Trophoblast cell (in vitro differentiated cells and primary cell): ENCODE measurements at regions not wholly inside any gene's neighbourhood (a gene's known extent, or its start where the extent isn't known, plus 50 kb on each side); places are given as distances from the start of the nearest gene placed in this dataset.

ENCODE experiments used
- DNase-seq, 2 donors: peaks; one replicate each; pipeline ENCODE4 v3.0.0-alpha.2; 2016
- H2AFZ ChIP-seq: 2 replicates; pipeline ENCODE4 v1.6.1; 2013; ENCODE audit warnings: low read length, moderate library complexity, mild to moderate bottlenecking; ENCODE audit not compliant: insufficient read depth, poor library complexity
- H2AK5ac ChIP-seq: 2 replicates; pipeline ENCODE4 v1.6.1; 2013; ENCODE audit warnings: mild to moderate bottlenecking, low read length
- H2BK120ac ChIP-seq: 2 replicates; pipeline ENCODE4 v1.6.1; 2013; ENCODE audit warnings: low read length, mild to moderate bottlenecking, moderate library complexity; ENCODE audit not compliant: insufficient read depth, poor library complexity
- H2BK12ac ChIP-seq: 2 replicates; pipeline ENCODE4 v1.6.1; 2013; ENCODE audit warnings: mild to moderate bottlenecking, low read length, moderate library complexity
- H2BK5ac ChIP-seq: 2 replicates; pipeline ENCODE4 v1.6.1; 2013; ENCODE audit warnings: low read length, low read depth, moderate library complexity, mild to moderate bottlenecking; ENCODE audit not compliant: poor library complexity
- H3K14ac ChIP-seq: 2 replicates; pipeline ENCODE4 v1.6.1; 2013; ENCODE audit warnings: mild to moderate bottlenecking, low read length
- H3K18ac ChIP-seq: 2 replicates; pipeline ENCODE4 v1.6.1; 2013; ENCODE audit warnings: mild to moderate bottlenecking, low read length
- H3K23ac ChIP-seq: 2 replicates; pipeline ENCODE4 v1.6.1; 2013; ENCODE audit warnings: low read length
- H3K27ac ChIP-seq: 2 replicates; pipeline ENCODE4 v1.5.1; 2013; ENCODE audit warnings: low read depth, mild to moderate bottlenecking, inconsistent platforms, low read length, moderate library complexity
- H3K27me3 ChIP-seq: 2 replicates; pipeline ENCODE4 v1.6.1; 2013; ENCODE audit warnings: inconsistent platforms, mild to moderate bottlenecking, low read length, moderate library complexity; ENCODE audit not compliant: insufficient read depth
- H3K36me3 ChIP-seq, 2 experiments: 1 replicate in 1 of 2; 2 replicates in 1 of 2; pipeline ENCODE4 v1.6.1; 2013; ENCODE audit warnings: low read length in 2 of 2, mild to moderate bottlenecking in 2 of 2, moderate library complexity in 1 of 2; ENCODE audit not compliant: insufficient read depth in 2 of 2, control insufficient read depth in 1 of 2
- H3K4ac ChIP-seq: 2 replicates; pipeline ENCODE4 v1.6.1; 2013; ENCODE audit warnings: low read depth, mild to moderate bottlenecking, low read length, moderate library complexity
- H3K4me1 ChIP-seq, 2 experiments: 1 replicate in 1 of 2; 2 replicates in 1 of 2; pipeline ENCODE4 v1.6.1; 2013; ENCODE audit warnings: low read length in 2 of 2, mild to moderate bottlenecking in 2 of 2, moderate library complexity in 1 of 2; ENCODE audit not compliant: insufficient read depth in 2 of 2, control insufficient read depth in 1 of 2
- H3K4me2 ChIP-seq: 2 replicates; pipeline ENCODE4 v1.6.1; 2013; ENCODE audit warnings: inconsistent platforms, mild to moderate bottlenecking, low read length, moderate library complexity
- H3K4me3 ChIP-seq: 2 replicates; pipeline ENCODE4 v1.5.1; 2013; ENCODE audit warnings: mild to moderate bottlenecking, low read depth, low read length, inconsistent platforms
- H3K79me1 ChIP-seq: one replicate; pipeline ENCODE4 v1.6.1; 2013; ENCODE audit warnings: low read length
- H3K79me2 ChIP-seq: 2 replicates; pipeline ENCODE4 v1.6.1; 2013; ENCODE audit warnings: low read length, mild to moderate bottlenecking; ENCODE audit not compliant: control insufficient read depth, insufficient read depth, poor library complexity
- H3K9ac ChIP-seq: 2 replicates; pipeline ENCODE4 v1.6.1; 2013; ENCODE audit warnings: mild to moderate bottlenecking, low read length
- H3K9me3 ChIP-seq: 2 replicates; pipeline ENCODE4 v1.6.1; 2013; ENCODE audit warnings: low read depth, mild to moderate bottlenecking, control low read depth, inconsistent platforms, low read length; ENCODE audit not compliant: insufficient read depth
- H4K12ac ChIP-seq: 2 replicates; pipeline ENCODE4 v1.6.1; 2013; ENCODE audit warnings: low read depth, mild to moderate bottlenecking, low read length, moderate library complexity
- H4K8ac ChIP-seq: 2 replicates; pipeline ENCODE4 v1.6.1; 2013; ENCODE audit warnings: low read depth, mild to moderate bottlenecking, low read length, moderate library complexity
- H4K91ac ChIP-seq: one replicate; pipeline ENCODE4 v1.6.1; 2013; ENCODE audit warnings: low read depth, mild to moderate bottlenecking, low read length, moderate library complexity
- WGBS: extraction: QIAGEN DNeasy Blood & Tissue Kit; methylation state at CpG from one replicate; pipeline ENCODE4 v1.1.7; 2013; ENCODE audit warnings: missing lambda C conversion rate; ENCODE audit not compliant: insufficient read length, insufficient coverage; ENCODE audit errors: extremely low coverage; 5-methylcytosine and 5-hydroxymethylcytosine counted together

GRCh38 chr1:233435622-233436021, 108.1 kb downstream of the MAP3K21 start:
- no peak overlapping the region for H4K91ac ChIP-seq
- H3K23ac ChIP-seq = no peak overlapping the region
- no peak overlapping the region for H3K18ac ChIP-seq
- H3K4me3 ChIP-seq = no peak overlapping the region
- no peak overlapping the region for H3K9ac ChIP-seq
- no peaks in the 10 kb centered on the region for H3K79me2 ChIP-seq
- no peaks in the 10 kb centered on the region for H3K4me1 ChIP-seq
- H4K12ac ChIP-seq = no peak overlapping the region
- H3K14ac ChIP-seq = no peak overlapping the region
- no peak overlapping the region for H2BK120ac ChIP-seq
- H3K27ac ChIP-seq = no peak overlapping the region
- H3K4me2 ChIP-seq = no peak overlapping the region
- H2AFZ ChIP-seq = no peak overlapping the region
- WGBS = no CpG with 5 or more reads among the region's 1 CpG
- H2BK5ac ChIP-seq = no peak overlapping the region
- H3K27me3 ChIP-seq = no peaks in the 10 kb centered on the region
- no peak for DNase-seq
- no peak overlapping the region for H3K4ac ChIP-seq
- H3K9me3 ChIP-seq = no peaks in the 10 kb centered on the region
- H3K36me3 ChIP-seq = no peaks in the 10 kb centered on the region
- H2AK5ac ChIP-seq = no peak overlapping the region
- H3K79me1 ChIP-seq = no peaks in the 10 kb centered on the region
- H2BK12ac ChIP-seq = no peak overlapping the region
- no peak overlapping the region for H4K8ac ChIP-seq

- no peak overlapping the region for H3K9ac ChIP-seq
- no peaks in the 10 kb centered on the region for H3K36me3 ChIP-seq
- H2BK120ac ChIP-seq = no peak overlapping the region
- no peak overlapping the region for H4K91ac ChIP-seq
- H2BK12ac ChIP-seq = no peak overlapping the region
- H3K27ac ChIP-seq = no peak overlapping the region
- no peaks in the 10 kb centered on the region for H3K9me3 ChIP-seq
- no peak overlapping the region for H3K4me2 ChIP-seq
- H4K8ac ChIP-seq = no peak overlapping the region
- DNase-seq = no peak
- H3K4me1 ChIP-seq = no peaks in the 10 kb centered on the region
- H3K79me2 ChIP-seq = no peaks in the 10 kb centered on the region
- H3K4ac ChIP-seq = no peak overlapping the region
- no peaks in the 10 kb centered on the region for H3K79me1 ChIP-seq
- H3K4me3 ChIP-seq = no peak overlapping the region
- H3K14ac ChIP-seq = no peak overlapping the region
- H2AFZ ChIP-seq = no peak overlapping the region
- no CpG with 5 or more reads among the region's 3 CpGs for WGBS
- no peak overlapping the region for H3K23ac ChIP-seq
- no peak overlapping the region for H4K12ac ChIP-seq
- no peak overlapping the region for H3K18ac ChIP-seq
- H2BK5ac ChIP-seq = no peak overlapping the region
- H3K27me3 ChIP-seq = no peaks in the 10 kb centered on the region
- no peak overlapping the region for H2AK5ac ChIP-seq
These were observed 112.2 kb downstream of the MAP3K21 start for GRCh38 chr1:233439721-233440120.

GRCh38 chr1:233440951-233441401, 113.5 kb downstream of the MAP3K21 start:
- Histone ChIP-seq H3K18ac (no peak overlapping the region), H3K4me1 (no peaks in the 10 kb centered on the region), H3K79me1 (no peaks in the 10 kb centered on the region), H3K14ac (no peak overlapping the region), H3K27me3 (no peaks in the 10 kb centered on the region), H4K8ac (peak overlapping the region; percentile 32), H3K4me2 (no peak overlapping the region), H3K27ac (no peak overlapping the region), H4K12ac (no peak overlapping the region), H2BK12ac (peak overlapping the region; percentile 54), H4K91ac (no peak overlapping the region), H3K4me3 (no peak overlapping the region), H3K4ac (no peak overlapping the region), H3K9me3 (peaks cover 2% of the 10 kb centered on the region), H2AK5ac (no peak overlapping the region), H3K23ac (no peak overlapping the region), H2BK120ac (no peak overlapping the region), H3K9ac (no peak overlapping the region), H2AFZ (peak overlapping the region; percentile 30), H3K79me2 (no peaks in the 10 kb centered on the region), H2BK5ac (no peak overlapping the region), H3K36me3 (no peaks in the 10 kb centered on the region)
- DNase-seq = peak; percentile 50 to 92
- no CpG with 5 or more reads among the region's 9 CpGs for WGBS

- Histone ChIP-seq H2BK12ac (no peak overlapping the region), H3K23ac (no peak overlapping the region), H3K4me2 (no peak overlapping the region), H4K91ac (no peak overlapping the region), H3K9ac (no peak overlapping the region), H3K27ac (no peak overlapping the region), H3K14ac (no peak overlapping the region), H2BK5ac (no peak overlapping the region), H3K36me3 (no peaks in the 10 kb centered on the region), H3K9me3 (peaks cover 2% of the 10 kb centered on the region), H2AK5ac (no peak overlapping the region), H4K12ac (no peak overlapping the region), H3K18ac (no peak overlapping the region), H2BK120ac (no peak overlapping the region), H3K79me2 (no peaks in the 10 kb centered on the region), H3K79me1 (no peaks in the 10 kb centered on the region), H4K8ac (no peak overlapping the region), H2AFZ (no peak overlapping the region), H3K4me3 (no peak overlapping the region), H3K27me3 (no peaks in the 10 kb centered on the region), H3K4ac (no peak overlapping the region), H3K4me1 (no peaks in the 10 kb centered on the region)
- DNase-seq = no peak
- WGBS = no CpG with 5 or more reads among the region's 8 CpGs
These were observed 114.7 kb downstream of the MAP3K21 start for GRCh38 chr1:233442026-233442780.
